HG03558 (cell line): ENCODE measurements at regions not wholly inside any gene's neighbourhood (a gene's known extent, or its start where the extent isn't known, plus 50 kb on each side); places are given as distances from the start of the nearest gene placed in this dataset.
"Not testable (repeated sequence)": the region's sequence is repeated elsewhere in the genome, so short reads cannot be mapped to it uniquely, and the experiment has no call there.

Experiments
- ATAC-seq: cut with Tn5 transposase; IDR thresholded peaks from one replicate; pipeline ENCODE4 v1.9.1; 2021; ENCODE audit warnings: moderate number of reproducible peaks; ENCODE audit not compliant: unreplicated experiment; ENCODE audit errors: extremely low read depth

GRCh38 chr12:75814851-75815754 is 216.5 kb downstream of the PHLDA1 start:
- no peak for ATAC-seq

GRCh38 chr12:75813072-75813471 is 218.5 kb downstream of the PHLDA1 start:
- ATAC-seq: no peak

GRCh38 chr12:75812271-75813018 is 219.1 kb downstream of the PHLDA1 start:
- ATAC-seq: no peak

DNA sequence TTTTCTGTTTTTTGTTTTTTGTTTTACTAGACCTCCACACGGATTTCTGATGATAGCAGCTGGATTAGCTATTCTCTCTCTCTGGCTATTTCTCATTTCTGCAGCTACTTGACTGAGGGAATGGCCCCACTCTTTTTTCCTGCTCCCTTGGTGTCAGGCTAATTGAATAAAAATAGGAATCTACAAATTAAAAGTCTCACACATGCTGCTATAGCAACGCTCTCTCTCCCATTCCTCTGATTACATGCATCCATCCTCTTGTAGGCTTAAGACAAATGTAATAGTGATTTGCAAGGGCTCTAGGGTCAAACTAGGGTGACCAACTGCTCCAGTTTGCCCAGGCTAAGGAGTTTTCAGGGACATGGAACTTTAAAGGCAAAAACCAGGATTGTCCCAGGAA is 221.8 kb downstream of the PHLDA1 start:
- no peak for ATAC-seq

DNA sequence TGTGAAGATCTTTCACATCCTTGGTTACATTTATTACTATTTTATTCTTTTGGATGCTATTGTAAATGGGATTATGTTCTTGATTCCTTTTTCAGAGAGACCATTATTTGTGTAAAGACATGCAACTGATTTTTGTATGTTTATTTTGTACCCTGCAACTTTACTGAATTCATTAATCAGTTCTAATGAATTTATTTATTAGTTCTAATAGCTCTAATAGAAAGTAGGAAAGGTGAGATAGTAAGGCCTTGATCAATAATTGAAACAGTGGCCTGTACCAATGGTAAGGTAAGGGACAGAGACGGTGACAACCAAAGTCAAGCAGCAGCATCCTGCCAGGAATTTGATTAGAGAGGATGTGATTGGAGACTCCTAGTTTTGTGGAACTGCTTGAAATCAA is 224.1 kb downstream of the PHLDA1 start:
- ATAC-seq: no peak

GRCh38 chr12:75805905-75806304 is 225.7 kb downstream of the PHLDA1 start:
- no peak for ATAC-seq

DNA sequence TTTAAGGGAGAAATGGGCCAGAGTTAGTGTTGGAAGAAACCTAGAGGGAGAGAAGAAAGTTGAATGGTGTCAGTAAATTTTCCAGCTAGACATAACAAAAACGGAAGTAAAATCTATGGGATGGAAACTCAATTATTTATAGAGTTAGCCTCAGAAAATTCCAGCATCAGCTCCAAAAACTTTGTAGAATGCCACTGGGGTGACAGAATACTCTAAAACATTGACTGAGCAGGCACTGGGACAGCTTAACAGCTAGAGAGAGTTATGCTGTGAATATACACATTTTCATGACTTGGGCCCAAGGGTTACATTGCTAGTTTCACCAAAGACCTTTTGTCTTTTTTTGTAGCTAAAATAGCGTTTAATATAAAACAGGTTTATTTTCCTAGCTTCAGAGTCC is 226.3 kb downstream of the PHLDA1 start:
- ATAC-seq: no peak

DNA sequence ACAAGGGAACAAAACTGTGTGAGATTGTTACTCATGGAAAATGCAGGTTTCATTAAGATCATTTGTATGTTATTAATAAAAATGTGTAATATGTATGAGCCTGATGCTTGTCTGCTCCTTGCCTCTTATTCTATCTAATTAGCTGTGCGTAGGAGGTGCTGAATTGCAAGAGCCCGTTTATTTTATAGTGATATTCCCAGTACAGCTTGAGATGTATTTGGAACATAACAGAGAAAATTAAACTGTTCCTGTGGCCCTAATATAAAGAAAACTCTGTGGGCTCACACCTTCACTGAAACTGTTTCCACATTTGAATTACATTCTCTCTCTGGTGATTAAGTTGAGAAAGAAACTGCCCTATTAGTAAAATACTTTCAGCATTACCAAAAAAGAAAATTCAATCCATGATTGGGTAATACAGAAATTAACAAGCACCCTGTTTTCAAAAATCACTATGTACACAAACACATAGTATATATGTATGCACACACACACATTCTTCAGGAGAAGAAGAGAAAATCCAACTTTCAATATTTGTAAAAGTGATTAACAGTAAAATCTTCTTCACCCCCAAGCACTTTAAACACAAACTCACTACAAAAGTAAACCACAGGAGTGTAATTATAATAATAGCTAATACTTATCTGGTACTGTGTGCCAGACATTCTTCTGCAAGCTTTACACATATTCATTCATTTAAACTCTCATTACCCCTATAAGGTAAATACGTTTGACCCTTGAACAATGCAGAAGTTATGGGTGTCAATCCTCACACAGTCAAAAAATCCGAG is 233.2 kb downstream of the PHLDA1 start:
- no peak for ATAC-seq

DNA sequence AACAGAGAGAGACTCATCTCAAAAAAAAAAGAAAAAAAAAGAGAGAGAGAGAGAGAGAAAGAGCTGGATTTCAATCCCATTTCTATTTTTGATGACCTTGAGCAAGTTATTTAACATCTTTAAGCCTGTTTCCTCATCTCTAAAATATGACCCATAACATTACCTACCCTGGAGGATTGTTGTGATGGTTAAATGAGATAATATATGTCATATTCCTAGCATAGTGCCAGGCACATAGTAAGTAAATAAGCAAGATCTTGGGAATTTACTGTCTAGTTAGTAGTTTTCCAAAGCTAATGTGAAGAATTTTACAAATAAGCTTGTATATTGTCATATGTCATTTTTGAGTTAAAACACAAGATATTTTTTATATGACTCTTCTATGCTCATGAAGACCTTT is 236.5 kb downstream of the PHLDA1 start:
- ATAC-seq: no peak

- ATAC-seq: no peak
Measured at GRCh38 chr12:75792687-75793086, 238.9 kb downstream of the PHLDA1 start.

GRCh38 chr12:75790219-75790618 is 241.4 kb downstream of the PHLDA1 start:
- ATAC-seq: no peak

- ATAC-seq: not testable (repeated sequence)
Measured at GRCh38 chr12:75787146-75787545, 244.4 kb downstream of the PHLDA1 start.

DNA sequence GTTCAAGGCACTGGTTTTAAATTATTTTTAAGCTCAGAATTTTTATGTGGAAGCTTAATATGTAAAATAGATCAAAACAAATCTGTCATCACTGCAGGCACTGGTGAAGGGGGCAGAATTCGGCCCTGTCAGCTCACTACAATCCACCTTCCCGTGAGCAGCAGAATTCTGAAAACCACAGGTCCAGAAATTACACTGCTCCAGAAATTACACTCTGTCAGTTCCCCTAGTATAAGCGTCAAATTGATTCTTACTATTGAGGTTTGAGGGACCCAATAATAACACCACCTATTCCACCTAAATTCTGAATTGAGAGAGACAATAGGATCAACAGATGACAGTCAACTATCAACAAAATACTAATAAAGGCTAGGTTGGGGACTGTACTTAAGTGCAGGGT is 245.5 kb downstream of the PHLDA1 start:
- no peak for ATAC-seq

DNA sequence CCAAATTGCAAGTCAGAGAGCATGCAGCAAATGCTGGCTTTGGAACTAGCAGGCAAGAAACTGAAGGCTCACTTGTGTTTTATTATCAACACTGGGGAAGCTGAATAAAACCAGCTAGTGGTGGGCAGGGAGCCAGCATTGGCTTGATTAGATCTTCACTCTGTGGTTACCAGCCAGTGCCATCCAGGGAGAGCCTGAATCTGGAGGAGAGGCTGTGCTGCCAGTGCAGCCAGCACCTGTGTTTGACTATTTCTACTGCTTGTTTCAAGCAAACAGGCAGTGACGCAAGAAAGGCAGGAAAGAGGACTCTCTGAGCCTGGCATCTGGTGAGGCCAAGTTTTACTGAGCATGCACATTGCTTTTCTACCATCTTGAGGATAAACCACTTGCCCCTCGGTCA is 247.0 kb downstream of the PHLDA1 start:
- no peak for ATAC-seq

DNA sequence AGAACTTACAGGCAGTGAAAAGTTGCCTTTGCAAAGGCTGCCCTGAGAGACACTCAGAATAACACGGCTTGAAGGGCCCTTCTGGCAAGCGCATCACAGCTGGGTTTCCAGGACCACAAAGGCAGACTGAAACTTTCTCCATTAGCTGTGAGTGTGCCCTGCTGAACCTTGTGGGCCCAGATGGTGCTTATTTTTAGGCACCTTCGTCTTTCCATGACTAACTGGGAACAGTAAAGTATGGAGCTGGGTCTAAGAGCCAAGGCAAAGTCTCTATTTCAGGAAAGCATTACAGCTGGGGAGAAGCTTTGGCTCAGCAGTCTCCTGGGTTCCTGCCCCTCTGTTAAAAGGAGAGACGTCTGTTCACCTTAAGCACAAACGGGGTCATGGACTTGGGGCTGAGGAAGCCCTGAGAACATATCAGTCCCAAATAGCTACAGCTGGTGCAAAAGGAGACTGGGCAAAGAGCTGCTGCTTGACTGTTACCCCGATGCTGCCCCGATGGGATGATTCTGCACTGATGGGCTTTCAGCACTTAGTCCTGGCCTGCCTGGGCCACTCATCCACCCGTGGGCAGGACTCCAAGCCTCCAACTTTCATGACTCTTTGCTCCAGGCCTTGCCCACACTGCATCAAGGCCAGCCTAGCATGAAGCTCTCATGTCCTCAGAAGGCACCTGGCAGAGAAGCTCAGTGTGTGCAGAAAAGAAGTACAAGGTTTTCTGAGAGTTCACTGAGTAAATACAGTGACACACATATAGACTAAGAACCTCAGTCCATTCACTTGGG is 248.3 kb downstream of the PHLDA1 start:
- ATAC-seq: no peak

DNA sequence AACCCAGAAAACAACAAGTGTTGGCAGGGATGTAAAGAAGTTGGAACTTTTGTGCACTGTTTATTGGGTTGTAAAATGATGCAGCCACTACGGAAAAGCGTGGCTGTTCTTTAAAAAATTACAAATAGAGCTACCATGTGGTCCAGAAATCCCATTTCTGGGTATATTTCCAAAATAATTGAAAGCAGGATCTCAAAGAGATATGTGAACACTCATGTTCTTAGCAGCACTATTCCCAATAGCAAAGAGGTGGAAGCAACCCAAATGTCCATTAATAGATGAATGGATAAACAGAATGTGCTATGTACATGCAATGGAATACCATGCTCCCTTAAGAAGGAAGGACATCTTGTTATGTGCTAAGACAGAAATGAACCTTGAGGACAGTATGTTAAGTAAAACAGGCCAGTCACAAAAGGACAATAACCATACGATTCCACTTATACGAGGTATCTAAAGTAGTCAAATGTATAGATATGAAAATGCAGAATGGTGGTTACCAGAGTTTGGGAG is 249.5 kb downstream of the PHLDA1 start:
- no peak for ATAC-seq

DNA sequence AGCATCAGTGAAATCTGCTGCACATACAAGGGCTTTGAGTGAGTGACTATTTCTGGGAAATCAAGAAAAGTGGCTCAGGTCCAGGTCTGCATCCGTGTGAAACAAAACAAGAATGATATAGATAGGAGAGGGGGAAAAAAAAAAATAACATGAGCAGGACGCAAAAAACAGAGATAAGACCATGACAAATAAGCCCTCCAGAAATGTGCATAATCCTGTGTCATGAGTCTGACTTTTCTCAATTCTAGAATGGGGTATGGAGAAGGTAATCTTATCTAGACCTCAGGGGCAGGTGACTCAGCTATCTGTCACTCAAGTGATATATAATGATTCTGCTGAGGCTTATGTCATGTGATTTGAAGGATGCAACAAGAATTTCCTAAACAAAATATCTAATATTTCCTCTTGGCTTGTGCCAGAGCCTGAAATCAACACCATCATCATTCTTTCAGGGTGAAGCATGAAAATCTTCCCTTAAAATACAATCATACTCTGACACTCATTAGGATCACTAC is 250.0 kb downstream of the PHLDA1 start:
- ATAC-seq: no peak

DNA sequence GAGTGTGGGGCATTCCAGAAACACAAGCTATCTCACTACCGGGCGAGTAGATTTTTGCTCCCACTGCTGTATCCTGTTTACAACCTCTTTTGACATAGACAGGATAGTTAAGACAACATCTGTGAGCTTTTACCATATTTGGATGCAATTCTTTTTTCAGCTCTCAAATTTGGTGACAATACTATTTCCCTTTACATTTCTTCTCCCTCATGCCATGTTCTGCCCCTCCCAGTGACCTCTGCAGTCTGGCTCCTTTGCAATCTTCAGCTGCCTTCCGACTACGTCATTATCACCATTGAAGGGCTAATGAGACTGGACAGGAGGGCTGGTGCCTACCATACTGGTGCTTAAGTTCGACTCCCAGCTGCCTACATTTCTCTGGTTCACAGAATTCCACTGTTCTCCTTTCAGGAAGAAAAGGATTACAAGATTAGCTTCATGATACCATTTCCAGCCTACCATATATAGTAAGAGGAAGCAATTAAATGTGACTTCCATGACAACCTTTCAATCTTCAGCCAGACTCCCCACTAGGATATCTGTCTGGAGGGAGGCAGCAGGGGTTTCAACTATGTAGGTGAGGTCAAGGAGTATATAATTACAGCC is 251.6 kb downstream of the PHLDA1 start:
- ATAC-seq: no peak
